ENCODE measurements at regions not wholly inside any gene's neighbourhood (a gene's known extent, or its start where the extent isn't known, plus 50 kb on each side); places are given as distances from the start of the nearest gene placed in this dataset.

DNA sequence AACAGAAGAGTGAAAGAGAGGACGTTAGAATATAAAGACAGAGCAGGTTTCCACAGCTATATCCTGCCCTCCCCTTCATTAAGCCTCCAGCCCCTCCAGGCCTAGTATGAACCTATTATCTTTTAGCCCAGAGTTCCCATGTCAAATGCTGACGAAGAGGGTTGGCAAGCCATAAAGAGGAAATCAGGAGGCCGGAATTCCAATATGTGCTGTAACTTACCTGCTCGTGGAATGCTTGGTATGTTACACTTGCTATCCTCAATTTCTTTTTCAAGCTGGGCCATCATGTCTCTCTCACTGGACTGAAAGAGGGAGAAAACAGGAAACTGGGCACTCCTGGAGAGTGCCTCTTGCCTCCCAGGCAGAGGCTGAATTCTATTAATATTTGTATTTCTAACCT is 264.1 kb downstream of the TRIB2 start (continued):
- TF ChIP-seq TEAD4 (CRISPR knock-in tag; IDR thresholded peaks at IDR 0.05) (no peak), E2F4 (CRISPR knock-in tag; IDR thresholded peaks at IDR 0.05; ENCODE audit: borderline replicate concordance, low read depth) (no peak), FOXK1 (CRISPR knock-in tag; IDR thresholded peaks at IDR 0.05) (no peak), FOXP4 (CRISPR knock-in tag; IDR thresholded peaks at IDR 0.05) (no peak)

DNA sequence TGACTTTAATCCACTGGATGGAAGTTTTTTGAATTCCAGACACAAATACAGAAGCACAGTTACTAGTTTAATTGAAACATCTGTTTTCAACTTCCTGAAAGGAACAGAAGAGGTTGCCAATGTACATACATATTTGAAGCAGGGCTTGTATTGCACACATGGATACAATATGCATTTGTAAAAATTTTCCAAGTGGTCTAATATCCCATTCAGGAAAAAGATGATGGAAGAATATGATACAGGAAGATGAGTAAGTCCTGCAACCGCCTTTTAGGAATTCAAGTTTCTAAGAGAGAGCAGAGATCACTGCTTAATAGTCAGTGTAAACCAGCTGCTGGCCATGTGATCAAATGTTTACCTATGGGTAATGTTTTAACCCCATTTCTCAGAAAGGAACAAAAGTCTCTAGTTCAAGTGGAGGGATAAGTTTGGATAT is 265.4 kb downstream of the TRIB2 start:
- CTCF ChIA-PET, result no interaction called here
- DNase-seq (ENCODE audit: low spot score) (no peak), ATAC-seq (no peak)
- Mint-ChIP-seq H3K4me1 (peaks cover 30% of the 10 kb centered on the region), H3K9me3 (no peaks in the 10 kb centered on the region), H3K4me3 (no peak overlapping the region), H3K27me3 (ENCODE audit: low read depth) (no peaks in the 10 kb centered on the region), H3K27ac (no peak overlapping the region), H3K36me3 (no peaks in the 10 kb centered on the region)
- TF ChIP-seq NR3C1 (CRISPR knock-in tag; conservative IDR thresholded peaks at IDR 0.05; ENCODE audit: low read depth), result no peak
- TF ChIP-seq ZNF232 (CRISPR knock-in tag; IDR thresholded peaks at IDR 0.05), result no peak
- POLR2A ChIA-PET, result no interaction called here

DNA sequence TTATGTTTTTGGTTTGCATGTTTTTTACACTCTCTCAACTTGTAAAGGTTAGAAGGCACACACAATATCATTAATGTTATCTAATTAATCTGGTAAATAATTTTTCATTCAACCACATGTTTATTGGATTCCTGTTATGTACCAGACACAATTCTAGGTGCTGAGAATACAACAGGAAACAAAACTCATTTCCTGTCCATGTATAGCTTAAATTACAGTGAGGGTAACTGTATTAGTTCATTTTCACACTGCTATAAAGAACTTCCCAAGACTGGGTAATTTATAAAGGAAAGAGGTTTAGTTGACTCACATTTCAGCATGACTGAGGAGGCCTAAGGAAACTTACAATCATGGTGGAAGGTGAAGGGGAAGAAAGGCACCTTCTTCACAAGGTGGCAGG is 270.5 kb downstream of the TRIB2 start:
- DNase-seq (ENCODE audit: low spot score) (no peak), ATAC-seq (no peak)
- CTCF ChIA-PET, result interaction anchor here (1.3 kb wide), 1 partner anchor 56 kb away, joined by 3 read pairs; no protein-coding TSS in a partner anchor
- Mint-ChIP-seq H3K4me3 (no peak overlapping the region), H3K36me3 (no peaks in the 10 kb centered on the region), H3K27me3 (ENCODE audit: low read depth) (no peaks in the 10 kb centered on the region), H3K27ac (no peak overlapping the region), H3K9me3 (peaks cover 3% of the 10 kb centered on the region; the same call in 1 of the 2 replicates), H3K4me1 (peaks cover 14% of the 10 kb centered on the region)
- TF ChIP-seq NR1H2 (CRISPR knock-in tag; IDR thresholded peaks at IDR 0.05) (no peak), KAT7 (CRISPR knock-in tag; IDR thresholded peaks at IDR 0.05; ENCODE audit: borderline replicate concordance) (no peak)
- TF ChIP-seq, protein P1, sequence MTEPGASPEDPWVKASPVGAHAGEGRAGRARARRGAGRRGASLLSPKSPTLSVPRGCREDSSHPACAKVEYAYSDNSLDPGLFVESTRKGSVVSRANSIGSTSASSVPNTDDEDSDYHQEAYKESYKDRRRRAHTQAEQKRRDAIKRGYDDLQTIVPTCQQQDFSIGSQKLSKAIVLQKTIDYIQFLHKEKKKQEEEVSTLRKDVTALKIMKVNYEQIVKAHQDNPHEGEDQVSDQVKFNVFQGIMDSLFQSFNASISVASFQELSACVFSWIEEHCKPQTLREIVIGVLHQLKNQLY (CRISPR knock-in tag; IDR thresholded peaks at IDR 0.05), result no peak
- POLR2A ChIA-PET, result no interaction called here

DNA sequence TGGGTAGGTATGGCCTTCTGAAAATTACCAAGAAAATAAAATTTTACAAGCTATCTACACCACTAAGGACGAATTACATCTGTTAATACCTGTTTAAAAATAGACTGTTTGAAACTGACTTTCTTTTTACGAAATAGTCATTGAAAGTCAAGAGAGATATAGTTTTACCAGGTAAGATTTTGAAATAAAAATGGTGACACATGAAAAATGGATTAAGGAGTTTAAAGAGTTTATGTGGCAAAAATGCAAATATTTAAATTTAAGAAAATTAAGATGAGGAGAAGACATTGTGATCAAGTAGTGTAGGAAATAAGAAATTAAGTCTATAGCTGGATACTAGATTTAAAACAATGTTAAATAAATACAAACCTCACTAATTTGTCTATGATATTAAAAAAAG is 271.5 kb downstream of the TRIB2 start:
- peaks cover 4% of the 10 kb centered on the region for H3K4me1 Mint-ChIP-seq
- TF ChIP-seq CBFB (CRISPR knock-in tag; IDR thresholded peaks at IDR 0.05; ENCODE audit: low read depth) (no peak), EMX1 (CRISPR knock-in tag; IDR thresholded peaks at IDR 0.05) (no peak)
- DNase-seq (ENCODE audit: low spot score) (no peak), ATAC-seq (no peak)
- no peak overlapping the region for H3K4me3 Mint-ChIP-seq
- H3K36me3 Mint-ChIP-seq, result no peaks in the 10 kb centered on the region
- ChIA-PET POLR2A (no interaction called here), CTCF (no interaction called here)
- no peak overlapping the region for H3K27ac Mint-ChIP-seq
- H3K9me3 Mint-ChIP-seq, result peaks cover 3% of the 10 kb centered on the region; the same call in 1 of the 2 replicates
- no peaks in the 10 kb centered on the region for H3K27me3 Mint-ChIP-seq (ENCODE audit: low read depth)

- CTCF ChIA-PET, result interaction anchor here (1.8 kb wide), 1 partner anchor 16 kb away, joined by 6 read pairs; no protein-coding TSS in a partner anchor
These were observed 273.8 kb downstream of the TRIB2 start for GRCh38 chr2:12990523-12990922.

More at GRCh38 chr2:12990523-12990922, 273.8 kb downstream of the TRIB2 start:
- TF ChIP-seq NR1H2 (CRISPR knock-in tag; IDR thresholded peaks at IDR 0.05) (no peak), FOXP4 (CRISPR knock-in tag; IDR thresholded peaks at IDR 0.05) (no peak)
- DNase-seq (ENCODE audit: low spot score) (no peak), ATAC-seq (no peak)
- Mint-ChIP-seq H3K27ac (no peak overlapping the region), H3K9me3 (peaks cover 3% of the 10 kb centered on the region; the same call in 1 of the 2 replicates), H3K36me3 (no peaks in the 10 kb centered on the region), H3K4me1 (no peaks in the 10 kb centered on the region), H3K4me3 (no peak overlapping the region), H3K27me3 (ENCODE audit: low read depth) (no peaks in the 10 kb centered on the region)
- POLR2A ChIA-PET, result no interaction called here

Data from WTC11 (cell line).